Immature natural killer cell (primary cell): ENCODE measurements at regions not wholly inside any gene's neighbourhood (a gene's known extent, or its start where the extent isn't known, plus 50 kb on each side); places are given as distances from the start of the nearest gene placed in this dataset.

ENCODE experiments used
- DNase-seq, 3 donors: peaks; one replicate each; pipeline ENCODE4 v3.0.0; 2022; ENCODE audit warnings: mixed read lengths in 1 of 3
- H3K27ac Mint-ChIP-seq, 6 donors: one replicate each; pipeline ENCODE4 v1.8.0; 2020; ENCODE audit warnings: mixed read lengths in 6 of 6, mild to moderate bottlenecking in 5 of 6, inconsistent platforms in 4 of 6, moderate library complexity in 3 of 6
- H3K27me3 Mint-ChIP-seq, 3 donors: one replicate each; pipeline ENCODE4 v1.8.0; 2020 to 2021; ENCODE audit warnings: low read depth in 3 of 3, mild to moderate bottlenecking in 3 of 3, mixed read lengths in 3 of 3, moderate library complexity in 3 of 3, inconsistent platforms in 1 of 3
- H3K36me3 Mint-ChIP-seq, 3 donors: one replicate each; pipeline ENCODE4 v1.8.0; 2020; ENCODE audit warnings: mixed read lengths in 3 of 3, inconsistent platforms in 2 of 3, mild to moderate bottlenecking in 2 of 3
- H3K4me1 Mint-ChIP-seq, 2 donors: one replicate each; pipeline ENCODE4 v1.8.0; 2020; ENCODE audit warnings: inconsistent platforms in 2 of 2, mild to moderate bottlenecking in 2 of 2, mixed read lengths in 2 of 2, moderate library complexity in 1 of 2
- H3K4me3 Mint-ChIP-seq, 5 donors: one replicate each; pipeline ENCODE4 v1.8.0; 2020; ENCODE audit warnings: mild to moderate bottlenecking in 5 of 5, mixed read lengths in 5 of 5, inconsistent platforms in 3 of 5, moderate library complexity in 3 of 5
- H3K9me3 Mint-ChIP-seq, 6 donors: one replicate each; pipeline ENCODE4 v1.8.0; 2020; ENCODE audit warnings: mild to moderate bottlenecking in 6 of 6, mixed read lengths in 6 of 6, inconsistent platforms in 4 of 6, moderate library complexity in 3 of 6

- Mint-ChIP-seq H3K36me3 (no peaks in the 10 kb centered on the region), H3K9me3 (peaks cover 0 to 2% (median 0%) of the 10 kb centered on the region in 6 donors), H3K4me1 (no peaks in the 10 kb centered on the region), H3K4me3 (no peak overlapping the region), H3K27ac (no peak overlapping the region), H3K27me3 (peaks cover 0 to 4% (median under 1%) of the 10 kb centered on the region in 3 donors)
- DNase-seq: no peak
Measured at GRCh38 chr1:112265931-112266330, 130.1 kb upstream of the CTTNBP2NL start.

GRCh38 chr1:112267206-112267605 is 128.8 kb upstream of the CTTNBP2NL start:
- no peaks in the 10 kb centered on the region for H3K36me3 Mint-ChIP-seq

GRCh38 chr1:112267929-112268328 is 128.1 kb upstream of the CTTNBP2NL start:
- Mint-ChIP-seq H3K36me3 (no peaks in the 10 kb centered on the region), H3K4me3 (no peak overlapping the region), H3K27ac (no peak overlapping the region), H3K9me3 (peaks cover 0 to 4% (median 0%) of the 10 kb centered on the region in 6 donors), H3K4me1 (no peaks in the 10 kb centered on the region), H3K27me3 (peaks cover 0 to 6% (median 4%) of the 10 kb centered on the region in 3 donors)
- DNase-seq: no peak

More at GRCh38 chr1:112267206-112267605, 128.8 kb upstream of the CTTNBP2NL start:
- DNase-seq: no peak
- H3K27me3 Mint-ChIP-seq: peaks cover 0 to 6% (median 4%) of the 10 kb centered on the region in 3 donors
- no peak overlapping the region for H3K27ac Mint-ChIP-seq
- peaks cover 0 to 2% (median 0%) of the 10 kb centered on the region in 6 donors for H3K9me3 Mint-ChIP-seq
- no peak overlapping the region for H3K4me3 Mint-ChIP-seq
- no peaks in the 10 kb centered on the region for H3K4me1 Mint-ChIP-seq

GRCh38 chr1:112268408-112268807 is 127.6 kb upstream of the CTTNBP2NL start:
- Mint-ChIP-seq H3K27me3 (peaks cover 0 to 6% (median 4%) of the 10 kb centered on the region in 3 donors), H3K27ac (no peak overlapping the region), H3K36me3 (no peaks in the 10 kb centered on the region), H3K4me3 (no peak overlapping the region), H3K4me1 (no peaks in the 10 kb centered on the region), H3K9me3 (peaks cover 0 to 4% (median 0%) of the 10 kb centered on the region in 6 donors)
- no peak for DNase-seq

GRCh38 chr1:112271270-112271669 is 124.7 kb upstream of the CTTNBP2NL start:
- no peaks in the 10 kb centered on the region for H3K4me1 Mint-ChIP-seq
- H3K9me3 Mint-ChIP-seq: peaks cover 0 to 4% (median 0%) of the 10 kb centered on the region in 6 donors
- no peak overlapping the region for H3K27ac Mint-ChIP-seq
- no peaks in the 10 kb centered on the region for H3K36me3 Mint-ChIP-seq
- no peak overlapping the region for H3K4me3 Mint-ChIP-seq
- H3K27me3 Mint-ChIP-seq: peaks cover 0 to 10% (median 0%) of the 10 kb centered on the region in 3 donors
- DNase-seq: no peak

- Mint-ChIP-seq H3K9me3 (peaks cover 0 to 4% (median 0%) of the 10 kb centered on the region in 6 donors), H3K27me3 (peaks cover 0 to 11% (median 0%) of the 10 kb centered on the region in 3 donors), H3K4me1 (no peaks in the 10 kb centered on the region), H3K27ac (no peak overlapping the region), H3K4me3 (no peak overlapping the region), H3K36me3 (no peaks in the 10 kb centered on the region)
- no peak for DNase-seq
Measured at GRCh38 chr1:112272101-112272772, 123.8 kb upstream of the CTTNBP2NL start.

- Mint-ChIP-seq H3K9me3 (peaks cover 0 to 3% (median 0%) of the 10 kb centered on the region in 6 donors), H3K27me3 (peaks cover 5 to 14% (median 5%) of the 10 kb centered on the region in 3 donors), H3K4me1 (no peaks in the 10 kb centered on the region), H3K36me3 (no peaks in the 10 kb centered on the region), H3K4me3 (no peak overlapping the region), H3K27ac (no peak overlapping the region)
- no peak for DNase-seq
Measured at GRCh38 chr1:112284796-112285195, 111.2 kb upstream of the CTTNBP2NL start.

- peaks cover 5 to 14% (median 5%) of the 10 kb centered on the region in 3 donors for H3K27me3 Mint-ChIP-seq
- peaks cover 0 to 3% (median 0%) of the 10 kb centered on the region in 6 donors for H3K9me3 Mint-ChIP-seq
- H3K4me1 Mint-ChIP-seq: no peaks in the 10 kb centered on the region
- no peak overlapping the region for H3K27ac Mint-ChIP-seq
- H3K4me3 Mint-ChIP-seq: no peak overlapping the region
- no peaks in the 10 kb centered on the region for H3K36me3 Mint-ChIP-seq
- no peak for DNase-seq
Measured at GRCh38 chr1:112285316-112285715, 110.7 kb upstream of the CTTNBP2NL start.

- H3K4me1 Mint-ChIP-seq: no peaks in the 10 kb centered on the region
- H3K36me3 Mint-ChIP-seq: no peaks in the 10 kb centered on the region
- no peak overlapping the region for H3K4me3 Mint-ChIP-seq
- DNase-seq: no peak
- H3K9me3 Mint-ChIP-seq: peaks cover 0 to 3% (median 0%) of the 10 kb centered on the region in 6 donors
- peaks cover 5 to 14% (median 5%) of the 10 kb centered on the region in 3 donors for H3K27me3 Mint-ChIP-seq
- H3K27ac Mint-ChIP-seq: no peak overlapping the region
Measured at GRCh38 chr1:112285746-112286145, 110.3 kb upstream of the CTTNBP2NL start.

- no peak overlapping the region for H3K4me3 Mint-ChIP-seq
- no peaks in the 10 kb centered on the region for H3K9me3 Mint-ChIP-seq
- H3K27ac Mint-ChIP-seq: no peak overlapping the region
- no peaks in the 10 kb centered on the region for H3K36me3 Mint-ChIP-seq
- peaks cover 4 to 11% (median 11%) of the 10 kb centered on the region in 3 donors for H3K27me3 Mint-ChIP-seq
- no peaks in the 10 kb centered on the region for H3K4me1 Mint-ChIP-seq
- no peak for DNase-seq
Measured at GRCh38 chr1:112296908-112297307, 99.1 kb upstream of the CTTNBP2NL start.

GRCh38 chr1:112297536-112297935 is 98.5 kb upstream of the CTTNBP2NL start:
- no peak for DNase-seq
- Mint-ChIP-seq H3K4me1 (no peaks in the 10 kb centered on the region), H3K9me3 (no peaks in the 10 kb centered on the region), H3K36me3 (no peaks in the 10 kb centered on the region), H3K27ac (no peak overlapping the region), H3K27me3 (peaks cover 2 to 11% (median 11%) of the 10 kb centered on the region in 3 donors), H3K4me3 (no peak overlapping the region)

GRCh38 chr1:112298558-112298957 is 97.5 kb upstream of the CTTNBP2NL start:
- Mint-ChIP-seq H3K9me3 (no peaks in the 10 kb centered on the region), H3K4me3 (no peak overlapping the region), H3K27ac (no peak overlapping the region), H3K4me1 (no peaks in the 10 kb centered on the region), H3K27me3 (peaks cover 3 to 11% (median 11%) of the 10 kb centered on the region in 3 donors), H3K36me3 (no peaks in the 10 kb centered on the region)
- no peak for DNase-seq

GRCh38 chr1:112304126-112304525 is 91.9 kb upstream of the CTTNBP2NL start:
- Mint-ChIP-seq H3K4me1 (no peaks in the 10 kb centered on the region), H3K27ac (no peak overlapping the region), H3K9me3 (no peaks in the 10 kb centered on the region), H3K27me3 (peaks cover 2 to 12% (median 10%) of the 10 kb centered on the region in 3 donors), H3K36me3 (no peaks in the 10 kb centered on the region), H3K4me3 (no peak overlapping the region)
- DNase-seq: no peak

GRCh38 chr1:112304612-112305011 is 91.4 kb upstream of the CTTNBP2NL start:
- Mint-ChIP-seq H3K36me3 (no peaks in the 10 kb centered on the region), H3K9me3 (no peaks in the 10 kb centered on the region), H3K27me3 (peaks cover 2 to 13% (median 9%) of the 10 kb centered on the region in 3 donors), H3K4me1 (no peaks in the 10 kb centered on the region), H3K4me3 (no peak overlapping the region), H3K27ac (no peak overlapping the region)
- no peak for DNase-seq
